ENCODE measurements at regions not wholly inside any gene's neighbourhood (a gene's known extent, or its start where the extent isn't known, plus 50 kb on each side); places are given as distances from the start of the nearest gene placed in this dataset.
A peak's percentile ranks its signal among the peaks of the same experiment; 100 is the strongest.

DNA sequence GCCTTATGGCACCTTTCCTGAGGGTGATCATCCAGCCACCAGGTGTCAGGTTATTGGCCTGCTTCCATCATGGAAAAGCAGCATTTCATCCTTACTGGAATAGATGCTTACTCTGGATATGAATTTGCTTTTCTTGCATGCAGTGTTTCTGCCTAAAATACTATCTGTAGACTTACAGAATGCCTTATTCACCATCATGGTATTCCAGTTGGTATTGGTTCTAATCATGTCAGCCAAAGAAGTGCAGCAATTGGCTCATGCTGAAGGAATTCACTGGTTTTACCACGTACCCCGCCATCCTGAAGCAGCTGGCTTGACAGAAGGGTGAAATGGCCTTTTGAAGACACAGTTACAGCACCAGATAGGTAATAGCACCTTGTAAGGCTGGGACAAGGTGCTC lies 194.2 kb downstream of the AASDHPPT start:
- Histone ChIP-seq H3K9ac (ENCODE audit: low read length in 3 of 3) (no peak overlapping the region), H3K27ac (ENCODE audit: low read depth in 2 of 2, low read length in 2 of 2) (no peak overlapping the region)

DNA sequence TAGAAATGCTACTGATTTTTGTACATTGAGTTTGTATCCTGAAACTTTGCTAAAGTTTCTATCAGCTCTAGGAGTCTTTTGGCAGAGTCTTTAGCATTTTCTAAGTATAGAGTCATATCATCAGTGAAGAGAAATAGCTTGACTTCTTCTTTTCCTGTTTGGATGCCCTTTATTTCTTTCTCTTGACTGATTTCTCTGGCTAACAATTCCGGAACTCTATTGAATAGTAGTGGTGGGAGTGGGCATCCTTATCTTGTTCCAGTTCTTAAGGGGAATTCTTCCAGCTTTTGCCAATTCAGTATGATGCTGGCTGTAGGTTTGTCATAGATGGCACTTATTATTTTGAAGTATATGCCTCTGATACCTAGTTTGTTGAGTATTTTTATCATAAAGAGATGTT lies 197.7 kb downstream of the AASDHPPT start:
- TF ChIP-seq, protein P1, sequence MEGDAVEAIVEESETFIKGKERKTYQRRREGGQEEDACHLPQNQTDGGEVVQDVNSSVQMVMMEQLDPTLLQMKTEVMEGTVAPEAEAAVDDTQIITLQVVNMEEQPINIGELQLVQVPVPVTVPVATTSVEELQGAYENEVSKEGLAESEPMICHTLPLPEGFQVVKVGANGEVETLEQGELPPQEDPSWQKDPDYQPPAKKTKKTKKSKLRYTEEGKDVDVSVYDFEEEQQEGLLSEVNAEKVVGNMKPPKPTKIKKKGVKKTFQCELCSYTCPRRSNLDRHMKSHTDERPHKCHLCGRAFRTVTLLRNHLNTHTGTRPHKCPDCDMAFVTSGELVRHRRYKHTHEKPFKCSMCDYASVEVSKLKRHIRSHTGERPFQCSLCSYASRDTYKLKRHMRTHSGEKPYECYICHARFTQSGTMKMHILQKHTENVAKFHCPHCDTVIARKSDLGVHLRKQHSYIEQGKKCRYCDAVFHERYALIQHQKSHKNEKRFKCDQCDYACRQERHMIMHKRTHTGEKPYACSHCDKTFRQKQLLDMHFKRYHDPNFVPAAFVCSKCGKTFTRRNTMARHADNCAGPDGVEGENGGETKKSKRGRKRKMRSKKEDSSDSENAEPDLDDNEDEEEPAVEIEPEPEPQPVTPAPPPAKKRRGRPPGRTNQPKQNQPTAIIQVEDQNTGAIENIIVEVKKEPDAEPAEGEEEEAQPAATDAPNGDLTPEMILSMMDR (IDR thresholded peaks at IDR 0.05; ENCODE audit: borderline replicate concordance, extremely low read depth, insufficient read depth): no peak
- intact Hi-C loops (cut with DNase I): no loop called here
- Histone ChIP-seq H3K4me1 (ENCODE audit: control insufficient read depth in 2 of 3, insufficient read depth in 2 of 3, low read depth in 1 of 3, low read length in 3 of 3) (no peaks in the 10 kb centered on the region), H3K27ac (ENCODE audit: low read depth in 2 of 2, low read length in 2 of 2) (no peak overlapping the region), H3K9ac (ENCODE audit: low read length in 3 of 3) (no peak overlapping the region), H3K27me3 (ENCODE audit: control insufficient read depth, insufficient read depth, low read length) (no peaks in the 10 kb centered on the region), H3K4me3 (ENCODE audit: low read length in 3 of 3) (no peak overlapping the region), H3K36me3 (ENCODE audit: control insufficient read depth in 2 of 3, insufficient read depth in 3 of 3, low read length in 3 of 3) (no peaks in the 10 kb centered on the region), H3K9me3 (ENCODE audit: control insufficient read depth in 2 of 3, insufficient read depth in 1 of 3, low read length in 3 of 3) (no peaks in the 10 kb centered on the region)
- FAIRE-seq: no peak
- DNase-seq: no peak

More for the DNA sequence above, 194.2 kb downstream of the AASDHPPT start:
- TF ChIP-seq, protein P1 (IDR thresholded peaks at IDR 0.05; ENCODE audit: borderline replicate concordance, extremely low read depth, insufficient read depth): no peak
- no peaks in the 10 kb centered on the region for H3K9me3 ChIP-seq (ENCODE audit: control insufficient read depth in 2 of 3, insufficient read depth in 1 of 3, low read length in 3 of 3)
- no peak for FAIRE-seq
- H3K36me3 ChIP-seq (ENCODE audit: control insufficient read depth in 2 of 3, insufficient read depth in 3 of 3, low read length in 3 of 3): no peaks in the 10 kb centered on the region
- H3K4me1 ChIP-seq (ENCODE audit: control insufficient read depth in 2 of 3, insufficient read depth in 2 of 3, low read depth in 1 of 3, low read length in 3 of 3): no peaks in the 10 kb centered on the region
- H3K4me3 ChIP-seq (ENCODE audit: low read length in 3 of 3): no peak overlapping the region
- no peak for DNase-seq
- H3K27me3 ChIP-seq (ENCODE audit: control insufficient read depth, insufficient read depth, low read length): no peaks in the 10 kb centered on the region
- intact Hi-C loops (cut with DNase I): no loop called here

DNA sequence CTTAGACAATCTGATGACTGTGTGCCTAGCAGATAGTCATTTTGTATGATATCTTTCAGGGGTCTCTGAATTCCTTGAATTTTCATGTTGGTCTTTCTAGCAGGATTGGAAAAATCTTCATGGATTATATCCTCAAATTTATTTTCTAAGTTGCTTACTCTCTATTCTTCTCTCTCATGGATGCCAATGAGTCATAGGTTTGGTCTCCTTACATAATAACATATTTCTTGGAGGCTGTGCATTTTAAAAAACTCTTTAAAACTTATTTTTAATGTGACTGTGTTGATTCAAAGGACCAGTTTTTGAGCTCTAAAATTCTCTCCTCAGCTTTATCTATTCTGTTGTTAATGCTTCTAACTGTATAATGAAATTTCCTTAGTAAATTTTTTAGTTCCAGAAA lies 198.7 kb downstream of the AASDHPPT start:
- FAIRE-seq (no peak), DNase-seq (no peak)
- no peak overlapping the region for H3K27ac ChIP-seq (ENCODE audit: low read depth in 2 of 2, low read length in 2 of 2)
- no peak overlapping the region for H3K4me3 ChIP-seq (ENCODE audit: low read length in 3 of 3)
- no peak overlapping the region for H3K9ac ChIP-seq (ENCODE audit: low read length in 3 of 3)
- intact Hi-C loops (cut with DNase I): no loop called here
- TF ChIP-seq, protein P1 (IDR thresholded peaks at IDR 0.05; ENCODE audit: borderline replicate concordance, extremely low read depth, insufficient read depth): no peak
- no peaks in the 10 kb centered on the region for H3K36me3 ChIP-seq (ENCODE audit: control insufficient read depth in 2 of 3, insufficient read depth in 3 of 3, low read length in 3 of 3)
- H3K9me3 ChIP-seq (ENCODE audit: control insufficient read depth in 2 of 3, insufficient read depth in 1 of 3, low read length in 3 of 3): no peaks in the 10 kb centered on the region
- no peaks in the 10 kb centered on the region for H3K4me1 ChIP-seq (ENCODE audit: control insufficient read depth in 2 of 3, insufficient read depth in 2 of 3, low read depth in 1 of 3, low read length in 3 of 3)
- no peaks in the 10 kb centered on the region for H3K27me3 ChIP-seq (ENCODE audit: control insufficient read depth, insufficient read depth, low read length)

- Histone ChIP-seq H3K27ac (ENCODE audit: low read depth in 2 of 2, low read length in 2 of 2) (no peak overlapping the region), H3K36me3 (ENCODE audit: control insufficient read depth in 2 of 3, insufficient read depth in 3 of 3, low read length in 3 of 3) (no peaks in the 10 kb centered on the region), H3K9me3 (ENCODE audit: control insufficient read depth in 2 of 3, insufficient read depth in 1 of 3, low read length in 3 of 3) (no peaks in the 10 kb centered on the region), H3K27me3 (ENCODE audit: control insufficient read depth, insufficient read depth, low read length) (no peaks in the 10 kb centered on the region), H3K4me3 (ENCODE audit: low read length in 3 of 3) (no peak overlapping the region), H3K9ac (ENCODE audit: low read length in 3 of 3) (no peak overlapping the region), H3K4me1 (ENCODE audit: control insufficient read depth in 2 of 3, insufficient read depth in 2 of 3, low read depth in 1 of 3, low read length in 3 of 3) (no peaks in the 10 kb centered on the region)
- TF ChIP-seq, protein P1 (IDR thresholded peaks at IDR 0.05; ENCODE audit: borderline replicate concordance, extremely low read depth, insufficient read depth): peak; percentile 39
- no peak for FAIRE-seq
- intact Hi-C loops (cut with DNase I): no loop called here
- no peak for DNase-seq
Measured at GRCh38 chr11:106276859-106277436, 199.5 kb downstream of the AASDHPPT start.

All from kidney (tissue), 13 donors.